Gastrocnemius medialis (tissue), 4 donors: ENCODE measurements at regions not wholly inside any gene's neighbourhood (a gene's known extent, or its start where the extent isn't known, plus 50 kb on each side); places are given as distances from the start of the nearest gene placed in this dataset.
A peak's percentile ranks its signal among the peaks of the same experiment; 100 is the strongest.

Experiments
- ATAC-seq, 2 donors: fragments of 150-250 bp; one replicate each; pipeline ENCODE4 v1.9.1; 2016
- DNase-seq, 2 donors: peaks; one replicate each; pipeline ENCODE4 v3.0.0-alpha.2; 2019
- H3K27ac ChIP-seq, 4 donors: fragments of 200-600 bp; sonication (generic); 1 replicate in 1 of 4; 2 replicates in 3 of 4; pipeline ENCODE4 v1.5.1; 2016 to 2018; ENCODE audit warnings: mild to moderate bottlenecking in 2 of 4, moderate library complexity in 1 of 4
- H3K27me3 ChIP-seq, 3 donors: fragments of 200-600 bp; sonication (generic) in 2 of 3; 1 replicate in 1 of 3; 2 replicates in 2 of 3; pipeline versions ENCODE4 v1.5.1 to v1.6.0; 2016 to 2019; ENCODE audit warnings: mild to moderate bottlenecking in 1 of 3, moderate library complexity in 1 of 3
- H3K36me3 ChIP-seq, 2 donors: fragments of 200-600 bp; sonication (generic) in 1 of 2; one replicate each; pipeline ENCODE4 v1.5.1; 2017 to 2018
- H3K4me1 ChIP-seq, 2 donors: fragments of 200-600 bp; sonication (generic) in 1 of 2; one replicate each; pipeline ENCODE4 v1.5.1; 2016 to 2017; ENCODE audit warnings: mild to moderate bottlenecking in 2 of 2
- H3K4me3 ChIP-seq, 4 donors: fragments of 200-600 bp; sonication (generic) in 3 of 4; 1 replicate in 1 of 4; 2 replicates in 3 of 4; pipeline ENCODE4 v1.5.1; 2016 to 2019; ENCODE audit warnings: mild to moderate bottlenecking in 2 of 4
- H3K9me3 ChIP-seq, 3 donors: fragments of 200-600 bp; sonication (generic) in 2 of 3; 1 replicate in 1 of 3; 2 replicates in 2 of 3; pipeline ENCODE4 v1.5.1; 2016 to 2019
- CTCF ChIP-seq, 5 experiments: fragments of 450-650 bp in 3 of 5; fragments of 200-600 bp in 2 of 5; sonication (generic) in 2 of 5; IDR thresholded peaks in 4 of 5; conservative IDR thresholded peaks in 1 of 5; 1 replicate in 4 of 5; 2 replicates in 1 of 5; pipeline ENCODE4 v1.5.1; 2016 to 2019; ENCODE audit warnings: antibody characterized with exemption in 5 of 5, mild to moderate bottlenecking in 3 of 5, moderate library complexity in 3 of 5
- POLR2A ChIP-seq, 2 donors: fragments of 450-650 bp; IDR thresholded peaks; one replicate each; pipeline ENCODE4 v1.6.1; 2017; ENCODE audit warnings: antibody characterized with exemption in 2 of 2, mild to moderate bottlenecking in 2 of 2, moderate library complexity in 2 of 2
- in situ Hi-C, 4 donors: fragments of 200-750 bp; cut with MboI; loops; one replicate each; pipeline versions ENCODE4 v1.15.0 to v1.8.0; 2017; ENCODE audit warnings: low sequenced_read_pairs in 4 of 4
- intact Hi-C: fragments of 100-400 bp; cut with DNase I; formaldehyde crosslinking; loops from one replicate; pipeline ENCODE4 v1.15.1; 2023; ENCODE audit warnings: low total_unique reads

DNA sequence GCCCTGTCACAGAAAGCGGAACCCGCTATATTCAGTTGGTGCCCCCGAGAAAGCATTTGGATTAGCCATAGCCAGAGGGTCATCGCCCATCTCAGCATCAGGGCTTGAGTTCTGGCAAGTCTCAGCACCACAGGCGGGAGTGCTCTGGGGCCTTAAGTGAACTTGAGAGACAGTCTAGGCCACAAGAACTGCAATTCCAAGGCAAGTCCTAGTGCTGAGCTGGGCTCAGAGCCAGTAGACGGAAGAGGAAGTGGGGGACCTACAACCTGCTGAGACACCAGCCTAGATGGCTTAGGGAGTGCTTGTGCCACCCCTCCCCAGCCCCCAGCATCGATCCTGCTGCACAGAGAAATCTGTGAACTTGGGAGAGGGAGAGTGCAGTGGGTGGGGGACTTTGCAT lies 594.9 kb downstream of the CCDC171 start:
- no peaks in the 10 kb centered on the region for H3K27me3 ChIP-seq
- no peak for ATAC-seq
- in situ Hi-C loops (no loop called here), intact Hi-C loops (no loop called here)
- H3K9me3 ChIP-seq: no peaks in the 10 kb centered on the region
- H3K36me3 ChIP-seq: no peaks in the 10 kb centered on the region
- DNase-seq: no peak
- no peaks in the 10 kb centered on the region for H3K4me1 ChIP-seq
- no peak overlapping the region for H3K27ac ChIP-seq
- no peak overlapping the region for H3K4me3 ChIP-seq
- TF ChIP-seq POLR2A (IDR thresholded peaks at IDR 0.05) (no peak), CTCF (IDR thresholded peaks at IDR 0.05 in 4 of 5, conservative IDR thresholded peaks at IDR 0.05 in 1 of 5) (no peak)

DNA sequence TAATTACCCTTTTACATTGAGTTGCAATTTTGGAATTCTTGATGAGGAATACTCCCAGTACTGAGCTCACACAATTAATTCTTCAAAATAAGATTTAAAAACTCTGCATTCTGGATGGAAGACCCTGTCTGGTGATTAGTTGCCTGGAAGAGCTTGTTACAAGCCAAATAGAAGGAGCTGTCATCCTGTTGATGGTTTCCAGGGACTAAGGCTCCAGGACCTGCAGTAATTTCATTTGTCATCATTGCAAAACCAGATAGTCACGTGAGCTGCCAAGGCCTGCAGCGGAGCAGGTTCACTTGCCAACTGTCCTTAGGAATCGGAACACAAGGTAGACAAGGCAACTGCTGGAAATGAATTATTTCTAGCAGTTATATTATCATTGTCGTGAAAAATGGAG lies 597.7 kb downstream of the CCDC171 start:
- no peaks in the 10 kb centered on the region for H3K36me3 ChIP-seq
- ATAC-seq (peak; percentile 30 to 65), DNase-seq (peak in 1 of 2 donors; percentile 18)
- H3K27me3 ChIP-seq: no peaks in the 10 kb centered on the region
- H3K4me3 ChIP-seq: no peak overlapping the region
- H3K27ac ChIP-seq: no peak overlapping the region
- no peaks in the 10 kb centered on the region for H3K9me3 ChIP-seq
- no peaks in the 10 kb centered on the region for H3K4me1 ChIP-seq
- in situ Hi-C loops: no loop called here
- TF ChIP-seq CTCF (IDR thresholded peaks at IDR 0.05 in 4 of 5, conservative IDR thresholded peaks at IDR 0.05 in 1 of 5) (no peak), POLR2A (IDR thresholded peaks at IDR 0.05) (no peak)
- intact Hi-C loops: no loop called here

- Histone ChIP-seq H3K27me3 (no peaks in the 10 kb centered on the region), H3K9me3 (no peaks in the 10 kb centered on the region), H3K27ac (no peak overlapping the region), H3K4me3 (no peak overlapping the region), H3K36me3 (no peaks in the 10 kb centered on the region), H3K4me1 (no peaks in the 10 kb centered on the region)
- DNase-seq: no peak
- in situ Hi-C loops: no loop called here
- TF ChIP-seq CTCF (IDR thresholded peaks at IDR 0.05 in 4 of 5, conservative IDR thresholded peaks at IDR 0.05 in 1 of 5) (no peak), POLR2A (IDR thresholded peaks at IDR 0.05) (no peak)
- peak in 1 of 2 donors; percentile 55 for ATAC-seq
- intact Hi-C loops: no loop called here
Measured at GRCh38 chr9:16150938-16151650, 598.3 kb downstream of the CCDC171 start.

- Histone ChIP-seq H3K36me3 (no peaks in the 10 kb centered on the region), H3K27me3 (no peaks in the 10 kb centered on the region), H3K27ac (no peak overlapping the region), H3K4me3 (no peak overlapping the region), H3K9me3 (no peaks in the 10 kb centered on the region), H3K4me1 (no peaks in the 10 kb centered on the region)
- no peak for DNase-seq
- ATAC-seq: no peak
- in situ Hi-C loops (no loop called here), intact Hi-C loops (no loop called here)
- no peak for TF ChIP-seq POLR2A (IDR thresholded peaks at IDR 0.05)
- TF ChIP-seq CTCF (IDR thresholded peaks at IDR 0.05 in 4 of 5, conservative IDR thresholded peaks at IDR 0.05 in 1 of 5): no peak
Measured at GRCh38 chr9:16152276-16153101, 599.6 kb downstream of the CCDC171 start.
